GM18868 (cell line): ENCODE measurements at regions not wholly inside any gene's neighbourhood (a gene's known extent, or its start where the extent isn't known, plus 50 kb on each side); places are given as distances from the start of the nearest gene placed in this dataset.

ENCODE experiments used
- ATAC-seq: cut with Tn5 transposase; IDR thresholded peaks from one replicate; pipeline ENCODE4 v1.9.1; 2021; ENCODE audit warnings: mild to moderate bottlenecking, moderate library complexity; ENCODE audit not compliant: unreplicated experiment

- ATAC-seq, result no peak
These were observed 117.7 kb upstream of the ETS2 start for GRCh38 chr21:38688068-38688467.

DNA sequence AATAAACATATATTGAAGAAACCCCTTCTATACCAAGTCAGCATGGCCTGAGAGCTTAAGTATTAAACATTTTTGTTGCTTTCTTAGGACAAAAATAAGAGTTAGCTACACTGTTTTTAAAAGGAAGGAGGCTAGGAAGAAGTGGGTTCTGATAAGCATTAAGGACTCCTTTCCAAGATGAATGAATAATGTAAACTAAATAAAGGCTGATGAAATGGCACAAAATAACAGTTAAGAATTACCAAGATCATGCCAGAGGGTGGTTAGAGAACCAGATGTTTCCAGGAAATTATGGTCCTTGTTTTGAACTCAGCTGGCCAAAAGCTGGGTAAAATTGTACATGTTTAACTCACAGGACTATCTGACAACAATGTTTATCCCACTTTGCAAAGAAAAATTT lies 114.1 kb upstream of the ETS2 start:
- no peak for ATAC-seq

DNA sequence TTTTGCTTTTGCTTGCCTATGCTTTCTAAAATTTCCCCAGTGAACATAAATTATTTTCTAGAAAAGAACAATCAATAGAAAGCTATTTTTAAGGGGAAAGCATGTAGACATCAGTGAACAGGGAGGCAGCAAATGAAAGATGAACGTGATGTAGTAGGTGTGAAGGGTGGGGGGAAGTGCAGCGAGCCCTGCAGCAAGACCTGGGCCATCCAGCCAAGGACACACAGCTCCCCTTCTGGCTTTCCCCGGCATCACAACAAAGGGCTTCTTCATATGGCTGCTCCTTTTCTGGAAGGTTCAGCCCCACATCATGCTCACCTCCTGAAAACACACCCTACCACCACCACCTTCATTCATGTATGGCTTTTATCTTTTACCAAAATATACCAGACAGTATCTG lies 109.2 kb upstream of the ETS2 start:
- no peak for ATAC-seq

GRCh38 chr21:38699048-38699447 lies 106.7 kb upstream of the ETS2 start:
- ATAC-seq, result no peak

DNA sequence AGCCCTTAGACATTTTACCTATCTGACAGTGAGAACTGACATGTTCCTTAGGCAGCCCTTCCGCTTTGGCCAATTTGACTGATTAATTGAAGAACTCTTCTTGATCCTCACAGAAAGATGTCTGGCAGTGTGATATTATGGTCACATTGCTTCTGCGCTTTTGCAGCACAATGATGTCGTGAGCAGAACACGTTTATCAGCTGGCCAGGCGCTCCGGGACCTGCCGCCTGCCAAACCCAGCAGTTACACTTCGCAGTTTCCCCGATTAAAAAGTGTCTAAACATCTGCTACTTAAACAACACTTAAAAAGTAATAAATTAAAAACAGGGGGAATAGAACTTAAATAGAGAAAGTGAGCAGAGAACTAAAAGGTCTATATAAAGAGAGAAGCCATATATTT lies 103.5 kb upstream of the ETS2 start:
- no peak for ATAC-seq

DNA sequence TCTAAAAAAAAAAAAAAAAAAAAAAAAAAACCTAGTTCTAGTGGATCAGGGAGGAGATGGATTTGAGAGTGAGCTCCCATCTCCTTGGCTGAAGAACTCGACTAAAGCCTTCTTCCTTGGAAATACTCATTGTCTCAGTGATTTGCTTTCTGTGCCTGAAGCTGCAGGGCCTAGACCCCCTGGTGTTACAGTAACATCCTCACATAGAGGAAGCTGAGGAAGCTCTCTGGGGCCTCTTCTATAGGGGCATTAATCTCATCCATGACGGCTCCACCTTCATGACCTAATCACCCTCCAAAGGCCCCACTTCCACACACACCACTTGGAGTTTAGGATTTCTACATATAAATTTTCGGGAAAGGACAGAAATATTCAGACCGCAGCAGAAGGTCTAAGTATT lies 95.9 kb upstream of the ETS2 start:
- no peak for ATAC-seq

DNA sequence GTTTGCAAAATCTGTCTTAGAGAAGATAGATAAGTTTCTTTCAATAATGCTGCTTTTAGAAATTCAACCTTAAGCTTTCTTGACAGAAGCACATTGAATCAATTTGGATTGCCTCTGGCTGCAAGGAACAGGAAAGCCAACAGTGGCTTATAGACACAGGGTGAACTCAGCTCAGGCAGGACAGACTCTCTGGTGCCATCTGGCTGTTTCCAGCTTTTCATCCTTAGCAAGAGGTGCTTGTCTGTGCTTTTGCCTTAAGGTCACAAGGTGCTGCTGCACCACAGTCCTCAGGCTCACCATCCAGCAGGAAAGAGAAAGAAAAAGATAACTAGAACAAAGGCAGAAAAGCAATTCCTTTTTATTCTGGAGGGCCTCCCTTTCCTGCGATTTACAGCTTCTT lies 93.7 kb upstream of the ETS2 start:
- no peak for ATAC-seq

- no peak for ATAC-seq
These were observed 93.1 kb upstream of the ETS2 start for GRCh38 chr21:38712664-38713063.

- no peak for ATAC-seq
These were observed 91.5 kb upstream of the ETS2 start for GRCh38 chr21:38714039-38714817.

GRCh38 chr21:38714999-38715398 lies 90.7 kb upstream of the ETS2 start:
- no peak for ATAC-seq

DNA sequence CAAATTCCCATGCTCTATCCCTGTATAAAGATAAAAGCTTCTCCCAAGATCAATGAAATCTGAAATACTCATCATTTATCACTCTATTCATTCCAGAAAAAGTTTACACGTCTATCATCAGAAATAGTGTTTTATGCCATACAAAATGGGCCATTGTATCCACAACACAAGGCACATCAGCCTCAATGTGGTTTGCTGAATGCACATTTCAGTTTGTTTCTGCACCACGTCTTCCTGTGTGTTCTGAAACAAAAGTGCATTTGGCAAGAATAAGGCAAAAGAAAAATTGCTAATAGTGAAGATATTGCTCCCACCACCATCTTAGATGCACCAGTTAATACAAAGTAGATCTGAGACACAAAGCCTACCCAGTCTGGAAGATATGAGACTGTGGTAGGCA lies 89.6 kb upstream of the ETS2 start:
- ATAC-seq, result no peak

DNA sequence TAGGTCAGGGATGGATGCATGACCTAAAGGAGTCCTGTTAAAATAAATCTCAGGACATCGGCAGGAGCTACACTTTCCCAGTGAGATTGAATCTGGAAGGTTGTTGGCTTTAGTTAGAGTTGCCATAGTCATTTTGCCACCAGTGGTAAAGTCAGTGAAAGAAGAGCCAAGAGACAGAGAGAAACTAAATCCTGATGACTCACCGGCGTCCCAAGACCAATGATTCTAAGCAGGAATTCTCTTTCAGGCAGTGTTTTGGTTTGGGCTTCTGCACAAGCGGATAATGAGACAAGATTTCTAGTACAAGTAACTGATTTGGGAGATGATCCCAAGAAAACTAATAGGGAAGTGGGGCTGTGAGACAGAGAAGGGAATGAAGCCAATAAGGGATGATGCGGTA lies 88.8 kb upstream of the ETS2 start:
- ATAC-seq, result no peak

DNA sequence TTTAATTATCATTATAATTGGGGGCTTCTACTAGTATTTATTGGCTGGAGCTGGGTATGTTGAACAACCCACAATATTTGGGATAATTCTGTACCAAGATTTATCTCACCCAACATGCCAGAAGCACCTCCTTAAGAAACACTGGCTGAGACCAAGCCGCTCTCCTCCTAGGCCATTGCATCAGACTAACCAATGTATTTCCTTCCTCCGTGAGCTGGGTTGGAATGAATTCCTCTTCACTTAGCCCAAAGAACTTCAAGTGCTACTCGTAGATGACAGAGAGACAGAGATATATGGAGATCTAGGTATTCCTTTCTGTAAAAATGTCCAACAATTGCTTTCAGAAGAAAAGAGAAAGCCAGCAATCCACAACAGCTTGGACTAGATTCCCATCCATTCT lies 87.2 kb upstream of the ETS2 start:
- ATAC-seq, result no peak

DNA sequence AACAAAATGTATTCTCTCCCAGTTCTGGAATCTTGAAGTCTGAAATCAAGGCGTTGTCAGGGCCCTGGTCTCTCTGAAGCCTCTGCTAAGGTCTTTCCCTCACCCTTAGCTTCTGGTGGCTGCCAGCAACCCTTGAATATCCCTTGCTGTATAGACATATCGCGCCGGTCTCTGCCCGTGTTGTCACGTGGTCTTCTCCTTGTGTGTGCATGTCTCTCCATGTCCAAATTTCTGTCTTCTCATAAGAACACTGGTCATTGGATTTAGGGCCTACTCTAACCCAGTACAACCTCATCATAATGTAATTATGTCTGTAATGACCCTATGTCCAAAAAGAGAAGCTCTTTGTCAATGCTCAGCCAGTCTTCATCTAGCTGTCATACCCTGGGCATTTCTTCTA lies 85.7 kb upstream of the ETS2 start:
- no peak for ATAC-seq

GRCh38 chr21:38721055-38721454 lies 84.7 kb upstream of the ETS2 start:
- no peak for ATAC-seq

- ATAC-seq, result no peak
These were observed 83.8 kb upstream of the ETS2 start for GRCh38 chr21:38721958-38722357.

GRCh38 chr21:38725196-38726157 lies 80.3 kb upstream of the ETS2 start:
- no peak for ATAC-seq

DNA sequence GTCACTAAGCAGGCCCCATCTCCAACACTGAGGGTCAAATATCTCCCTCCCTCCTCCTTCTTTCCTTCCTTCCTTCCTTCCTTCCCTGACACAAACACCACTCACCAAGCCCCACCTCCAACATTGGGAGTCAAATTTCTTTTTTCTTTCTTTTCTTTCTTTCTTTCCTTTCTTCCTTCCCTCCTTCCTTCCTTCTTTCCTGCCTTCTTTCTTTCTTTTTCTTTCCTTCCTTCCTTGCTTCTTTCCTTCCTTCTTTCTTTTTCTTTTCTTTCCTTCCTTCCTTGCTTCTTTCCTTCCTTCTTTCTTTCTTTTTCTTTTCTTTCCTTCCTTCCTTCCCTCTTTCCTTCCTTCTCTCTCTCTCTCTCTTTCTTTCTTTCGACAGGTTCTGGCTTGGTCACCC lies 79.2 kb upstream of the ETS2 start:
- ATAC-seq, result no peak

DNA sequence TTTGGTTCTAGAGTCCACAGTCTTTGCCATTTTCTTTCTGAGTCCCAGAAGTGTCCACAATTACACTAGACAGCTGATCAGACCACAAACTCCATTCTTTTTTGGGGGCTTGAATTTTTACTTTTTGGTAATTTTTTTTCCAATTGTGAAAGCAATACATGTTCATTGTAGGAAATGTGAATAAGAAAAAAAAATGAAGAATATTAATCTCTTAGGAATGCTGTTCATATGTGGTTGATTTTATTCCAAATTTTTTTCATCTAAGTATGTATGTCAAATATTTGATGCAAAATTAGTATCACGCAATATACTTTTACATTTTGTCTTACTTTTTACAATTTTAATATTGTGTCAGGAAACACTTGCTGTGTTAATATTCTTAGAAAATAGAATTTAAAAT lies 76.4 kb upstream of the ETS2 start:
- no peak for ATAC-seq

DNA sequence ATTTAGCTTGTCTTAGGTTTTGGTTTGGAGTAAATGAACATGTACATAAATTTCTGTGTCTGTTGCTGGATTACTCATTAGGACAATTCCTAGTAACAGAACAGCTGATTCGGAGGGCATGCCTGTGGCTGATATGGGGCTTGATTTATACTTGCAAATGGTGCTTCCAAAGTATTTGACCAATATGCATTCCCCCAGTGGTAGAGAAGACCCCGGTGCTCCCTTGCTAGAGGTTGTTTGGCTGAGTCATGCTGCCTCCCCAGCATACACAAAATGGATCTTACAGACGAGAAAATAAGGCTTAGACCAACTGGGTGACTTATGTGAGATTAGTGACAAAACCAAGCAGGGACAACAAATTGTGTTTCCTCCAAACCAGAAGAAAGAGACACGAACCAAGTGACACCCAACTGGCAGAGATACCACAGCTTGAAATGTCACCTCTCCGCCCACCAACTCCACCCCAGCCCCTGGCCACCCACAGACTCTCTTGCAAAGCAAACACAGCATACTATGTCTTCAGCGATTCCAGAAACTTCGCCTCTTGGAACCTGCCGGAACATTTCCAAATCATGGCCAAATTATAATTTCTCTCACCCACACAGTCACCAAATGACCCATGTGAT lies 75.9 kb upstream of the ETS2 start:
- ATAC-seq, result no peak

- ATAC-seq, result no peak
These were observed 71.7 kb upstream of the ETS2 start for GRCh38 chr21:38733972-38734546.
